ENCODE measurements at regions not wholly inside any gene's neighbourhood (a gene's known extent, or its start where the extent isn't known, plus 50 kb on each side); places are given as distances from the start of the nearest gene placed in this dataset.
"Not testable (repeated sequence)": the region's sequence is repeated elsewhere in the genome, so short reads cannot be mapped to it uniquely, and the experiment has no call there.

- no peak for DNase-seq
These were observed 267.6 kb upstream of the OR4E1 start for GRCh38 chr14:21940887-21941856.

DNA sequence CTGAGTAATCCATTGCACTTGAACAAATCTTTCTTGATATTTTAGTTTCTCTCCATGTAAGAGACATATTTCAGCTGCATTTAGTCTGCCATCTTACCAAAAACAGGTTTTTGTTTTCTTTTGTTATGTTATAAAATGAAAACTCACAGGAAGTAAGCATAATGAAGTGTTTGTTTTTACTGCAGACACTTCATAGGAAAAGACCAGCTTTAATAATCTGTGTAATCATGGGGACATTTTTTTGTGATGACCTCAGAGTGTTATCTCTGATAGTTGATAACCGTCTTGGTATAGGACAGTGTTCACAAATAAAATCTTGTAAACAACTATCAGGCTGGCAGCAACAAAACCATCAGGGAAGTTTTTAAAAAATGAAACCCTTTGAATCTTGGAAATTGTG is 266.2 kb upstream of the OR4E1 start:
- no peak for DNase-seq

DNA sequence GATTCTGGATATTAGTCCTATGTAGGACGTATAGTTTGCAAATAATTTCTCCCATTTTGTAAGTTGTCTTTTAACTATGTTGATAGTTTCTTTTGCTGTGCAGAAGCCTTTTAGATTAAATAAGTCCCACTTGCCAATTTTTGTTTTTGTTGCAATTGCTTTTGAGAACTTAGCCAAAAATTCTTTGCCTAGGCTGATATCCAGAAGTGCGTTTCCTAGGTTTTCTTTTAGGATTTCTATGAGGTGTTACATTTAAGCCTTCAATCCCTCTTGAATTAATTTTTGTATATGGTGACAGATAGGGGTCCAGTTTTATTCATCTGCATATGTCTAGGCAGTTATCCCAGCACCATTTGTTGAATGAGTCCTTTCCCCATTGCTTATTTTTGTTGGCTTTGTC is 264.4 kb upstream of the OR4E1 start:
- DNase-seq: no peak

GRCh38 chr14:21933681-21934080 is 260.1 kb upstream of the OR4E1 start:
- DNase-seq: no peak

GRCh38 chr14:21924479-21924878 is 250.9 kb upstream of the OR4E1 start:
- no peak for DNase-seq

DNA sequence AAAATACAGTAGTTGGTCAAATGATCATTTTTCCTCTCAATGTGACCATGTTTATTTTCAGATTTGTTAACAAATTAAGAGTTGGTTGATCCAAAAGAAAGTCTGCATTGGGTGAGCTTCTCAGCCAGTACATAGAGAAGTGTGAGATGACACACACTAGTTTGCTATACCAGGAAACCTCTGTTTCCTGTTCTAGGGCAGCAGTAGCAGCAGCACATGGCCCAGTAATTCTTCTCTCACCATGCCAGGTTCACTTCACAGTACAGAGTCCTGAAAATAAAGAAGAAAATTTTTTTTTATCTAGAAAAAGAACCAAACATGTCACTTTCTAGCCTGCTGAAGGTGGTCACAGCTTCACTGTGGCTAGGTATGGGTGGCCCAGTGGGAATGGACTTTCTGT is 250.2 kb upstream of the OR4E1 start:
- DNase-seq: no peak

GRCh38 chr14:21921453-21921852 is 247.8 kb upstream of the OR4E1 start:
- DNase-seq: no peak

DNA sequence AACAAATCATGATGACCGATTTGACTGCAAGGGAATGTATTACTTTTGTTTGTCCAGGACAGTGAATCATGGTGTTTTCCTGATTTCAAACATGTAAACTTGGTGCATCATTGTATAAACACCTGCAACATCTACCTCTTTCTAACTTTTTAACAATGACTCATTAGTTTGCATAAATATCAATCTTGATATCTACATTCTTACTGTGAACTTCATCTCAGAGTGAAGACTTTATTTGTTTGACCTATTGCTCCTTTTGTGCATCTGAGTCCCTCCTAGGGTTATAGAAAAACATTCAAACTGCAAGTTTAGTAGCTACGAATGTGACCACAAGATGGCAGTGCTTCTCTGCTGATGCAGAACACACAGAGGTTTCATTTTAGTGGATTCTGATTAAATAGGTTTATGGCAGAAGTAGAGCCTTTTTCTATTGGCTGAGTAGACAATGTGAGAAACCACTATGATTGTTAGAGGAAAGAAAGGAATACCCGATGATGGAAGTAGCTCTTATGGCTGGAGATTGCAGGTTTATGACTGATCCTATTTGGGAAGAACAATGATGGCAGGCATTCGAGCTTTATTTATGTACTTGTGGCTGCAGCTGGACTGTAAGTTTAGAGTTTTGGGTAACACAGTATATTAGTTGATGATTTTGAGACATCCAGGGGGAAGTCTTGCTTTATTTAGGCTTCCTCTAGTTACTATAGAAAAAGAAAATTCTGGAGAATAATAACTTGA is 244.2 kb upstream of the OR4E1 start:
- no peak for DNase-seq

DNA sequence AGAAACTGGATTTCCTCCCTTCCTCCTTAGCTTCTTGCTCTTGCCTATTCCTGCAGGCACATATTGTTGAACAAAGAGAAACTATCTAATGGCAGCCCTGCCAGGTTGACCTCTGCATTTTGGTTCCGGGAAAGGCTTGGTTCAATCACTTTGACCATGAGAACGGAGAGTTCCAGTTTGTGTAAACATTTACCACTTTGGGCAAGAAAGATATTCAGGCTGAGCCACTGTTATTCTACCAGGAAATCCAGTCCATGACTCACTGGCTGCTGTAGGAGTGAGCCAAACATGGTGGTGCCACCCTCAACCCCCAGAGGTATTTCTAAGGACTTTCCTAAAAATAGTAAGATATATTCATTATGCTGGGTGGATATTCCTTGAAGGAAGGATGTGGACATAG is 242.2 kb upstream of the OR4E1 start:
- DNase-seq: no peak

GRCh38 chr14:21913759-21914158 is 240.1 kb upstream of the OR4E1 start:
- DNase-seq: no peak

DNA sequence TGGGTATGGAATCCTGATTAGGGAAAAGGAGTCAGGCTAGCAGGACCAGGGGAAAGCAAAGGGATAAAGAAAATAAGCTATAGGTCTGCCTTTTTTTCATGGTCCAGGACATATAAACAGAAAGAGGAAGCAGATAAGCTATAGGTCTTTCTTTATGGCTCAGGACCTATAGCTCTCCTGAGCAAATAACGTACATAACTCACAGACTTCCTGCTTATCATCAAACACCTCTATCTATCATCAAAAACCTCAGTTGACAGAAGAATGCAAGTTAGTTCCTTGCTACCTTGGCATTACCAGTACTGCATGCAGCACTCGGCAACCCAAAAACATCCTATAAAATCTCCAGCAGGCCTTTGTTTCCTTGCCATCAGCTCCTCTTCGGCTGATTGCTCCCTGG is 238.7 kb upstream of the OR4E1 start:
- no peak for DNase-seq

- no peak for DNase-seq
These were observed 238.3 kb upstream of the OR4E1 start for GRCh38 chr14:21911877-21912276.

DNA sequence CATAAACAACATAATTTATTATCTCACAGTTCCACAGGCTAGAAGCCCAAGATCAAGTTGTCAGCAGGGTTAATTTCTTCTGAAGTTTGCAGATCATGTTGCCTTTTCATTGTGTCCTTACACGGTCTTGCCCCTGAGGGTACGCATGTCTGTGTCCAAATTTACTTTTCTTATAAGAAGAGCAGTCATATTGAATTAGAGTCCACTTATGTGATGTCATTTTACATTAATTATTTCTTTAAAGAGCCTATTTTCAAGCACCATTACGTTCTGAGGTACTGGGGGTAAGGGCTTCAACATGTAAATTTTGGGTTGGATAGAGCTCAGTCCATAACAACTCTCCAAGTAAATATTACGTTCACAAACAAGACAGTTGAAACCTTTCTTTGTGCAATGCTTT is 236.6 kb upstream of the OR4E1 start:
- DNase-seq: no peak

GRCh38 chr14:21902561-21903181 is 229.1 kb upstream of the OR4E1 start:
- no peak for DNase-seq

GRCh38 chr14:21894898-21895194 is 221.2 kb upstream of the OR4E1 start:
- DNase-seq: not testable (repeated sequence)

- DNase-seq: no peak
These were observed 220.6 kb upstream of the OR4E1 start for GRCh38 chr14:21894003-21894897.

GRCh38 chr14:21891921-21892320 is 218.3 kb upstream of the OR4E1 start:
- DNase-seq: no peak

DNA sequence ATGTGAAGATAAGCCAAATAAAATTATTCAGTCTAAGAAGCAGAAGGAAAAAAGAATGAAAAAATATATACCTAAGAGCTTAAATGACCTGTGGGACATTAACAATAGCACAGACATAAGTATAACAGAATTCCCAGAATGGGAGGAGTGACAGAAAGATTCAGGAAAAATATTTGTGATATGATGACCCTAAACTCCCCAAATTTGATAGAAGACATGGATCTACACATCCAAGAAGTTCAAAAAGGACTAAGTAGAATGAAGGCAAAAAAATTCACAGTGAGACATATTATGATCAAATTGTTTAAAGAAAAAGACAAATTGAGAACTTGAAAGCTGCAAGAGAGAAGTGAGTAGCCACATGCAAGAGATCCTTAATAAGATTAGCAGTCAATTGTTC is 211.4 kb upstream of the OR4E1 start:
- DNase-seq: no peak

GRCh38 chr14:21882226-21882625 is 208.6 kb upstream of the OR4E1 start:
- DNase-seq: no peak

DNA sequence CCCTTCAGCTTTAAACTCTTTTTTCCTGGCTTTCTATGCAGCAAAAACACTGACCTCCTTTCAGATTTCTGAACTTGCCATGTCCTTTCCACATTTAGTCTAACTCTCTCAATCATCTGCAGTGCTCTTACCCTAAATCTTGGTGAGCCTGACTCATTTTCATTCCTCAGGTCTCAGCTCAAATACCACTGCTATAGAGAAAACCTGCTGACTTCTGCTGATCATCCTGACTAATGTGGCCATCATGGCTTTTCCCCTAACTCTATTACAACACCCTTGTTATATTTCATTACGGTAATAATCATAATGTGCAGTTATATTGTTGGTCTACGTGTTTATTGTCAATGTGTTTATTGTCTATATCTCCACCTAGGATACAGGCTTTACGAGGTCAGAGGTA is 207.3 kb upstream of the OR4E1 start:
- DNase-seq: no peak

- no peak for DNase-seq
These were observed 202.2 kb upstream of the OR4E1 start for GRCh38 chr14:21875791-21876190.

- no peak for DNase-seq
These were observed 201.3 kb upstream of the OR4E1 start for GRCh38 chr14:21874946-21875345.

GRCh38 chr14:21874167-21874566 is 200.5 kb upstream of the OR4E1 start:
- DNase-seq: no peak

Data from T1000 (cell line).